IMR-90 (cell line): ENCODE measurements at regions not wholly inside any gene's neighbourhood (a gene's known extent, or its start where the extent isn't known, plus 50 kb on each side); places are given as distances from the start of the nearest gene placed in this dataset.
"Not testable (repeated sequence)": the region's sequence is repeated elsewhere in the genome, so short reads cannot be mapped to it uniquely, and the experiment has no call there.

Experiments used
- ATAC-seq: fragments of 200-7000 bp; cut with Tn5 transposase; 2 replicates; pipeline ENCODE4 v1.9.1; 2020; ENCODE audit warnings: low read depth, mild to moderate bottlenecking, moderate library complexity
- BruUV-seq: library from RNA; stranded (reverse); fragments of 400-500 nt; replicated peaks from 2 replicates; lab custom pipeline; 2021; lab: Mats Ljungman, UMichigan
- CTCF ChIA-PET: fragments of 300-600 bp; formaldehyde crosslinking; extraction: SDS; loops from one replicate; lab custom pipeline; 2021; ENCODE audit warnings: antibody characterized with exemption; lab: Yijun Ruan, JAX
- POLR2A ChIA-PET: fragments of 300-600 bp; sonication (Branson Sonifier 250); formaldehyde crosslinking; loops from one replicate; lab custom pipeline; 2022; ENCODE audit warnings: antibody characterized with exemption; ENCODE audit not compliant: unreplicated experiment; lab: Charles Lee
- DNase-seq: peaks from one replicate; pipeline ENCODE4 v3.0.0; 2013
- H2AFZ ChIP-seq: replicated peaks from 2 replicates; pipeline ENCODE3; 2013; ENCODE audit warnings: low read length, mild to moderate bottlenecking; ENCODE audit not compliant: poor library complexity
- H2AK5ac ChIP-seq: 2 replicates; pipeline ENCODE4 v1.6.1; 2013; ENCODE audit warnings: low read depth, low read length, inconsistent platforms
- H2AK9ac ChIP-seq: replicated peaks from 2 replicates; pipeline ENCODE3; 2013; ENCODE audit warnings: mild to moderate bottlenecking, low read depth, low read length, moderate library complexity; ENCODE audit not compliant: poor library complexity
- H2BK120ac ChIP-seq: 2 replicates; pipeline ENCODE4 v1.6.1; 2013; ENCODE audit warnings: low read depth, low read length, inconsistent platforms
- H2BK15ac ChIP-seq: 3 replicates; pipeline ENCODE4 v1.6.1; 2013; ENCODE audit warnings: low read depth, low read length, inconsistent platforms
- H2BK20ac ChIP-seq: 2 replicates; pipeline ENCODE4 v1.6.1; 2013; ENCODE audit warnings: low read depth, mild to moderate bottlenecking, inconsistent platforms, low read length, moderate library complexity
- H2BK5ac ChIP-seq: 2 replicates; pipeline ENCODE4 v1.6.1; 2013; ENCODE audit warnings: mild to moderate bottlenecking, low read depth, low read length, inconsistent platforms; ENCODE audit not compliant: poor library complexity, severe bottlenecking
- H3K14ac ChIP-seq: replicated peaks from 2 replicates; pipeline ENCODE4 v1.6.1; 2013; ENCODE audit warnings: low read depth, low read length, inconsistent platforms
- H3K18ac ChIP-seq: 2 replicates; pipeline ENCODE4 v1.6.1; 2013; ENCODE audit warnings: low read depth, low read length, control low read depth
- H3K23ac ChIP-seq: 2 replicates; pipeline ENCODE4 v1.6.1; 2013; ENCODE audit warnings: low read depth, low read length, inconsistent platforms
- H3K27ac ChIP-seq: 2 replicates; pipeline ENCODE4 v1.5.1; 2013; ENCODE audit warnings: mild to moderate bottlenecking, control low read depth, low read length; ENCODE audit not compliant: insufficient read depth
- H3K27me3 ChIP-seq: 2 replicates; pipeline ENCODE4 v1.6.1; 2013; ENCODE audit warnings: low read length; ENCODE audit not compliant: control insufficient read depth, insufficient read depth
- H3K36me3 ChIP-seq: 2 replicates; pipeline ENCODE4 v1.6.1; 2013; ENCODE audit warnings: low read length, mixed read lengths; ENCODE audit not compliant: control insufficient read depth, insufficient read depth
- H3K4ac ChIP-seq: 2 replicates; pipeline ENCODE4 v1.6.1; 2013; ENCODE audit warnings: low read depth, low read length, inconsistent platforms
- H3K4me1 ChIP-seq: 2 replicates; pipeline ENCODE4 v1.6.1; 2013; ENCODE audit warnings: low read length, mixed read lengths; ENCODE audit not compliant: control insufficient read depth, insufficient read depth
- H3K4me2 ChIP-seq: 2 replicates; pipeline ENCODE4 v1.6.1; 2013; ENCODE audit warnings: low read depth, mild to moderate bottlenecking, control low read depth, low read length, moderate library complexity
- H3K4me3 ChIP-seq: 2 replicates; pipeline ENCODE4 v1.5.1; 2013; ENCODE audit warnings: low read depth, mild to moderate bottlenecking, control low read depth, low read length, moderate library complexity; ENCODE audit not compliant: insufficient read depth
- H3K56ac ChIP-seq: 2 replicates; pipeline ENCODE4 v1.6.1; 2013; ENCODE audit warnings: low read length, inconsistent platforms; ENCODE audit not compliant: insufficient read depth; ENCODE audit errors: extremely low read depth
- H3K79me1 ChIP-seq, 2 experiments: 2 replicates each; pipeline ENCODE4 v1.6.1; 2013; ENCODE audit warnings: low read length in 2 of 2, inconsistent platforms in 1 of 2, low read depth in 1 of 2
- H3K9ac ChIP-seq: 2 replicates; pipeline ENCODE4 v1.6.1; 2013; ENCODE audit warnings: low read depth, low read length, control low read depth
- H3K9me1 ChIP-seq: 2 replicates; pipeline ENCODE4 v1.6.1; 2013; ENCODE audit warnings: low read length, inconsistent platforms; ENCODE audit not compliant: insufficient read depth
- H3K9me3 ChIP-seq: 2 replicates; pipeline ENCODE4 v1.6.1; 2013; ENCODE audit warnings: low read length; ENCODE audit not compliant: control insufficient read depth, insufficient read depth
- H4K20me1 ChIP-seq: 2 replicates; pipeline ENCODE4 v1.6.1; 2013; ENCODE audit warnings: low read length, inconsistent platforms; ENCODE audit not compliant: insufficient read depth
- H4K5ac ChIP-seq: 2 replicates; pipeline ENCODE4 v1.6.1; 2013; ENCODE audit warnings: mild to moderate bottlenecking, low read depth, low read length, control low read depth
- H4K8ac ChIP-seq, 2 experiments: 2 replicates each; pipeline ENCODE4 v1.6.1; 2013; ENCODE audit warnings: low read depth in 2 of 2, low read length in 2 of 2, control low read depth in 1 of 2, inconsistent platforms in 1 of 2
- H4K91ac ChIP-seq: 2 replicates; pipeline ENCODE4 v1.6.1; 2013; ENCODE audit warnings: low read depth, low read length, inconsistent platforms; ENCODE audit not compliant: insufficient read depth
- WGBS, 2 experiments: methylation state at CpG; one replicate each; pipeline versions ENCODE4 v1.1.5 to v1.1.7; 2013; ENCODE audit warnings: missing lambda C conversion rate in 2 of 2; ENCODE audit not compliant: insufficient read length in 1 of 2; ENCODE audit errors: extremely low coverage in 2 of 2; 5-methylcytosine and 5-hydroxymethylcytosine counted together
- dilution Hi-C: fragments of 300-500 bp; cut with HindIII; formaldehyde crosslinking; loops from one replicate; pipeline ENCODE4 v1.14.3; 2018; ENCODE audit warnings: low sequenced_read_pairs; ENCODE audit not compliant: unreplicated experiment
- in situ Hi-C: fragments of 300-500 bp; cut with MboI; formaldehyde crosslinking; loops from 3 replicates; pipeline ENCODE4 v1.14.3; 2019; ENCODE audit warnings: low sequenced_read_pairs, inconsistent platforms, mixed read lengths
- intact Hi-C: fragments of 100-400 bp; cut with micrococcal nuclease; formaldehyde crosslinking; loops from 2 replicates; pipeline ENCODE4 v1.10.0; 2022

- in situ Hi-C loops, BruUV-seq, dilution Hi-C loops: not testable (repeated sequence)
Observed at GRCh38 chr22:26094497-26094896, 74.8 kb upstream of the SEZ6L start.

More at GRCh38 chr22:26094497-26094896, 74.8 kb upstream of the SEZ6L start:
- no CpG with 5 or more reads among the region's 7 CpGs for WGBS, 2 experiments
- H3K27me3 ChIP-seq, DNase-seq, H2AK5ac ChIP-seq, H3K56ac ChIP-seq, H3K4ac ChIP-seq, H3K9ac ChIP-seq, H2BK20ac ChIP-seq, H2BK15ac ChIP-seq, H3K9me1 ChIP-seq, POLR2A ChIA-PET, H3K4me2 ChIP-seq, H4K8ac ChIP-seq, H3K4me3 ChIP-seq, H3K36me3 ChIP-seq, H3K27ac ChIP-seq, H2AFZ ChIP-seq, H4K20me1 ChIP-seq, H2BK5ac ChIP-seq, ATAC-seq, H3K23ac ChIP-seq, H3K14ac ChIP-seq, H3K4me1 ChIP-seq, H4K5ac ChIP-seq, H2BK120ac ChIP-seq, H3K79me1 ChIP-seq, intact Hi-C loops, H2AK9ac ChIP-seq, H4K91ac ChIP-seq, H3K18ac ChIP-seq, CTCF ChIA-PET: not testable (repeated sequence)
- H3K9me3 ChIP-seq = peaks cover 11% of the 10 kb centered on the region
